ENCODE measurements at regions not wholly inside any gene's neighbourhood (a gene's known extent, or its start where the extent isn't known, plus 50 kb on each side); places are given as distances from the start of the nearest gene placed in this dataset.

- in situ Hi-C loops (cut with HindIII; ENCODE audit: low sequenced_read_pairs) = no loop called here
Measured at GRCh38 chr22:47775191-47775590, 1012.7 kb downstream of the TBC1D22A start.

- in situ Hi-C loops (cut with HindIII; ENCODE audit: low sequenced_read_pairs) = no loop called here
Measured at GRCh38 chr22:47773635-47774034, 1011.2 kb downstream of the TBC1D22A start.

DNA sequence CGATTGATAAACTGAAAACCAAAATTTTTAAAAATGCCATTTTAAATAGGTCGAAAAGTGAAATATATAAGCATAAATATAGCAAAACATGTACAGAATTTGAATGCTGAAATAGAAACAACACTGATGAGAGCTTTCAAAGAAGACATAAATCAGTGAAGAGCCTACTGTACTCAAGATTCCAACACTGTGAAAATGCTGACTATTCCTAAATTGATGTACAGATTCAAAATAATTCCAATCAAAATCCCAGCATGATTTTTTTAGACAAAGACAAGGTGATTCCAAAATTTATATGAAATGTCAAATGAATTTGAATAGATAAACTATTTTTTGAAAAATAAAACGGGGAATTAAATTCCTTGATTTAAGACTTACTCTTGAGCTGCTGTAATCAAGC, 1010.4 kb downstream of the TBC1D22A start:
- in situ Hi-C loops (cut with HindIII; ENCODE audit: low sequenced_read_pairs) = no loop called here

- in situ Hi-C loops (cut with HindIII; ENCODE audit: low sequenced_read_pairs) = no loop called here
Measured at GRCh38 chr22:47769652-47770051, 1007.2 kb downstream of the TBC1D22A start.

DNA sequence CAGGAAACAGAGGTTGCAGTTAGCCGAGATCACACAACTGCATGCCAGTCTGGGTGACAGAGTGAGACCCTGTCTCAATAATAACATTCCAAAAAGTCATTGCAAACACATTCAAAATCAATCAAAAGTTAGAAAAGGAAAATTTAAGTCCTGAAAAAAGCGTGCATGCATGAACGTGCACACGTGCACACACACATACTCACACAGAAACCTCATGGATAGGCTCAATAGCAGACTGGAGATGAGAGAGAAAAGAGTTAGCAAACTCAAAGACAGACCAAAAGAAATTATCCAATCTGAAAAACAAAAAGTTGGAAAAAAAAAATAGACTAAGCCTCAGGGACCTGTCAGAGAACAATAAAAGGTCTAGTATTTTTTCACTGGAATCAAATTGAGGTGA, 1005.6 kb downstream of the TBC1D22A start:
- in situ Hi-C loops (cut with HindIII; ENCODE audit: low sequenced_read_pairs) = no loop called here

- in situ Hi-C loops (cut with HindIII; ENCODE audit: low sequenced_read_pairs) = no loop called here
Measured at GRCh38 chr22:47767403-47767802, 1005.0 kb downstream of the TBC1D22A start.

- in situ Hi-C loops (cut with HindIII; ENCODE audit: low sequenced_read_pairs) = no loop called here
Measured at GRCh38 chr22:47765757-47766156, 1003.3 kb downstream of the TBC1D22A start.

- in situ Hi-C loops (cut with HindIII; ENCODE audit: low sequenced_read_pairs) = no loop called here
Measured at GRCh38 chr22:47762141-47762540, 999.7 kb downstream of the TBC1D22A start.

DNA sequence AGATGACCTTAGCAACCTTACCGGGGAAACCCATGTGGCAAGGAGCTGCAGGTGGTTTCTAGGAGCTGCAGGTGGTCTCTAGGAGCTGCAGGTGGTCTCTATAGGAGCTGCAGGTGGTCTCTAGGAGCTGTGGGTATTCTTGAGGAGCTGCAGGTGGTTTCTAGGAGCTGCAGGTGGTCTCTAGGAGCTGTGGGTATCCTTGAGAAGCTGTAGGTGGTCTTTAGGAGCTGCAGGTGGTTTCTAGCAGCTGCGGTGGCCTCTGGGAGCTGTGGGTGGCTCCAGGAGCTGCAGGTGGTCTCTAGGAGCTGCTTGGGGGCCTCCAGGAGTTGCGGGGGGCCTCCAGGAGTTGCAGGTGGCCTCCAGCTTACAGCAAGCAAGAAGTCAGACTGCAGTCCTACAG, 997.5 kb downstream of the TBC1D22A start:
- in situ Hi-C loops (cut with HindIII; ENCODE audit: low sequenced_read_pairs) = no loop called here

DNA sequence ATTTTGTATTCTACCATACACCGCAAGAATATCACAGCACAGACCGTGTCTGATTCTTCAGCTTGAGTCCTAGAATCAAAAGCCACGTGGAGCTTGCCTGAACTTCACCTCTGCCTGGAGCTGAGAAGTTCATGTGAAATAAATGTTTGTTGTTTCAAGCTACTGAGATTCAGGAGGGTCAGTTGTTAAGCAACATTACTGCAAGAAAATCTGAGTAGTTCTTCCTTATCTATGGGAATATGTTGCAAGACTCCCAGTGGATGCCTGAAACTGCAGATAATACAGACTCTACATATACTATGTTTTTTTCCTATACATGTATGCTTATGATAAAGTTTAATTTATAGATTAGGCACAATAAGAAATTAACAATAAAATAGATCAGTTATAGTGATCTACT, 995.3 kb downstream of the TBC1D22A start:
- in situ Hi-C loops (cut with HindIII; ENCODE audit: low sequenced_read_pairs) = no loop called here

DNA sequence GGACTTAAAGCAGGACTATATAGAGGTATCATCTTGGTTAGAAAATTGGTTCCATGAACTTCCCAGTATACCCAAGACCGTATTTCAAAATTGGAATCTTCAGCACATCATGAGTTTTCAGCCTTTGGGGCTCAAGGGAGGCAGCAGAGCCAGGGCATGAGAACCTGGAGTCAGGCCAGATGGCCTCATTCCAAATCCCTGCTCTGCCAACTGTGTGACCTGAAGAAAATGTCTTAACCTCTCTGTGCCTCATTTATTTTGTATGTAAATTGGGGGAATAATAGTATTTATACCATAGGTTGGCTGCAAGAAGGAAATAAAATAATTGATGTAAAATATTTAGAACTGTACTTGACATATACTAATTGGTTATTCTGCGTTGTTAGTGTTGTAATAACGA, 987.6 kb downstream of the TBC1D22A start:
- in situ Hi-C loops (cut with HindIII; ENCODE audit: low sequenced_read_pairs) = no loop called here

DNA sequence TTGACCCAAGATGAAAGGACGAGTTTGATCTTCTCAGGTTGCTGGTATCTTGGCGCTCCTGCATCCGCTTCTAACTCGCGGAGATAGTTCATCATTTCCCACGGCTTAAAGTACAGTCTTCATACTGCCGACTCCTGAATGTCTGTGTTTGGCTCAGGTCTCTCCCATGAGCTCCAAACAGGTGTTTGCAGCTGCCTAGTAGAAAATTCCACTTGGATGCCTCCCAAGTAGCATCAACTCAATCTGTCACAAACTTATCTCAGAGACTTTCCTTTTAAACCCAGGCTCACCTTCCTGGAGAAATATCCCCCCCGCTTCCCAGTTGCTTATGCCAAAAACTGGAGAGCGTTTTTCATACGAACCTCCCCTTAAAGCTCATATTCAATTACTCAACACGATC, 986.5 kb downstream of the TBC1D22A start:
- in situ Hi-C loops (cut with HindIII; ENCODE audit: low sequenced_read_pairs) = no loop called here

DNA sequence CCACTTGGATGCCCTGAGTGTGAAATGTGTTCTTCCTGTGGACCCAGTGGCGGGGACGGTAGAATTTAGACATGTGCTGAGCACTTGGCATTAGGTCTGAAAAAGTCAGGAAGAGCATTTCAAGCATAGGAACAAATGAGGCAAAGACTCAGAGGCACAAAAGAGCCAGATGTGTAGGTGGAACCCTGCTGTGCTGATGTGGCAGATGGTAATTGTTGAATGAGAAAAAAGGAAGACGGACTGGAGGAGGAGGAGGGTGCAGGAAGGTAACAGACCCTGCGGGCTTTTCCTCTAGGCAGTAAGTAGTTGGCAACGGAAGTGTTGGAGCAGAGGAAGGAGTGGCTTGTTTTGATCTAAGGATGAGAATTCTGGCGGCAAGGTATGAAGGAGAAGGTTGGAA, 985.8 kb downstream of the TBC1D22A start:
- in situ Hi-C loops (cut with HindIII; ENCODE audit: low sequenced_read_pairs) = no loop called here

- in situ Hi-C loops (cut with HindIII; ENCODE audit: low sequenced_read_pairs) = no loop called here
Measured at GRCh38 chr22:47740109-47740805, 977.8 kb downstream of the TBC1D22A start.

DNA sequence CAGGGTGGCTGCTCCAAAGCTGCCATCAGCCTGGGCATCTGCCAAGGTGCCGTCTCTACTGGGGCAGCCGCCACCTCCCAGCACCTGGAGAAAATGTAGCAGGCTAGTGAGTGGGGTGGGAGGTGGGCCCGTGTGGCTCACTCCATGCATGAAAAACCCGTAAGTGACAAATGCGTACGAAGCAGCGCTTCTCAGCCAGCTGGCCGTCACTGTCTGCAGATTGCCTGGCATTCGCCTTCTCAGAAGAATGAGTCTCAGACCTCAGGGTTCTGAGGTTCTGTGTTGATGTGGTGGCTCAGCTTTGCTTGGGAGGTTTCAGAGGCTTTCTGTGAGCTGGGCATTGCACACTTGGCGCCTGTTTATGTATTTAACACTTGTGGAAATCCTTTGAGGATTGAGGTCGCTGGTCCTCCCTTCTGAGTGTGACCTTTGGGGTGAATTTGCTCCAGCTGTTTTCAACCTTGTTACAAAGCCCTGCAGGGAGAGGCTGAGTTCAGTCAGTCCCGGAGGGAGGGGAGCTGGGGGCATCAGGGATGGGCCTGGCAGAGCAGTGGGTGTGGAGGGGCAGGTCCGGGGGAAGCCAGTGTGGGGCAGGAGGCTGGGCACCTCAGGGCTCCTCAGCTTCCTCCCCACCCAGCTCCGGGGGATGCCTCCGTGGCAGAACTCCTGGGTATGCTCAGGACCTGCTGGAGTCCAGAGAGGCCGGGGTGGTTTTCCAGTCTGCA, 977.0 kb downstream of the TBC1D22A start:
- in situ Hi-C loops (cut with HindIII; ENCODE audit: low sequenced_read_pairs) = no loop called here

- in situ Hi-C loops (cut with HindIII; ENCODE audit: low sequenced_read_pairs) = no loop called here
Measured at GRCh38 chr22:47738472-47739013, 976.1 kb downstream of the TBC1D22A start.

DNA sequence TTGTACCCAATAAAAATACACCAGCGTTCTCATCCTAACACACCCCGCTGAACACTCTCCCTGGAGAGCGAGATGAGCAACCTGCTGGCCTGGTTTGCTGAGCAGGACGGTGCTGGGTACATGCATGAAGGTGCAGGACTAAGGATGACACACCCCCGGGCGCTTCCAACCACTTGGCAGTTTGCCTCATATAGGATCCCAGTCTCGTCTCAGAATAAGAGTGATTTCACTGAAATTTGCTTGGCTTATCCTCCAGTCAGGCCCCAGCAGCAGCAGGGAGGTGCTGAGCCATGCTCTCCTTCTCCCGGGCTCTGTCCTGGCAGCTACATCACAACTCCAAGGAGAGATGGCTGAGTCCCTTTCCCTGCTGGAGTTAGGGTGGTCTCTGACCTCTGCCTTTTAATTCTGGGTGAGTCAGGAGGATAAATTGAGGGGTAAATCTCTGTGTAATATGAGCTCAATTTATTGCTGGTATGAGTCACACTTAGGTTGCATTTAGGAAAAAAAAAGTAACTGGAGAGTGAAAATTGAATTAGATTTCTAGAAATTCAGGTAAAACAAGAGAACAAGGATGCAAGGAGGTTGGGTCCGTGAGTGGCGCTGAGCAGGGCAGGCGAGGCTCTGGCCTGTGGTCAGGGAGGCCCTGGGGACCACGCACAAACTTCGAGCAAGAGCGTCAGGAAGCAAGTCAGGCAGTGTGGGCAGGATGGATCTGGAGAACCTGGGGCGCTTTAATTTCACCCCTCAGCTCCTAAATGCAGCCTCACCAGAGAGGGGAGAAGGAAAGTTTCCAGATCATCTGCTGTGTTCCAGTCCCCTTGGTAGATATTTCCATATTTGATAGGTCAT, 974.0 kb downstream of the TBC1D22A start:
- in situ Hi-C loops (cut with HindIII; ENCODE audit: low sequenced_read_pairs) = no loop called here

DNA sequence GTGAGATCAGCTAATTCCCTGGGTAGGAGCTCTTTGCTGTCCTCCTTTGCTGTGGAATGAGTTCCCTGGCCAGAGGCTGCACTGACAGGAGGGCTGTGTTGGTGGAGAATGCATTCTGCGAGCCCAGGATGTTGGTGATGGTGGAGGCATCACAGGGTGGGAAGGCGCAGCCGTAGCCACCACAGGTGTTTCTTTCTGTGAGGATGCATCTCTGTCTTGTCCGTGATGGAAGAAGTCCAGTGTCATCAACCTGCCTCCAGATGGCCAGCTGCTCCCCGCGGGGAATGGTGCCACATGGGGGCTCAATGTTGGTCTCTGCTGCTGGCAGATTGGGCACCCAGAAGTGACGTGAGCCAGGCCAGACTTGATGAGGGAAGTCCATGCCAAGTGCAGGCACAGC, 972.1 kb downstream of the TBC1D22A start:
- in situ Hi-C loops (cut with HindIII; ENCODE audit: low sequenced_read_pairs) = no loop called here

GRCh38 chr22:47727641-47728040, 965.2 kb downstream of the TBC1D22A start:
- in situ Hi-C loops (cut with HindIII; ENCODE audit: low sequenced_read_pairs) = loop anchor here (10.0 kb wide), 1 partner anchor 57 kb away; no protein-coding TSS in a partner anchor

- in situ Hi-C loops (cut with HindIII; ENCODE audit: low sequenced_read_pairs) = loop anchor here (10.0 kb wide), 1 partner anchor 60 kb away; no protein-coding TSS in a partner anchor
Measured at GRCh38 chr22:47724751-47725150, 962.3 kb downstream of the TBC1D22A start.

DNA sequence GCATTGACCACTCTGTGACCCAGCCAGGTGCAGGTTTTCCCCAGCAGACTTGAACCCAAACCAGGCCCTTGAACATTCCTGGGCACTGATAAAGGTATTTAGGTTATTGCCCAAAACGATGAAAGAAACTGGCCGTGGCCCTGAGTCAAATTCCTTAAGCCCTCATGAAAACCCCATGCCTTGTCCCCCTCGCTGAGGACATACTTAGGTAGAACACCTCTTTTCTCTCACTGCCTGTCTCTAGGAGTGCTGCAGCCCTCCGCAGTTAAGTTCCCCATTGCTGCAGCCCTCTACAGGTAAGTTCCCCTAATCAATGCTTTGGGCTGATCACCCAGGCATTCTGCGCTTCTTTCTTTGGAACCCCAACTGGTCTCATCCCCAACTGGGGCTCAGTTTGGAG, 961.6 kb downstream of the TBC1D22A start:
- in situ Hi-C loops (cut with HindIII; ENCODE audit: low sequenced_read_pairs) = loop anchor here (10.0 kb wide), 1 partner anchor 61 kb away; no protein-coding TSS in a partner anchor

Data from DLD1 (cell line).